ENCODE measurements at regions not wholly inside any gene's neighbourhood (a gene's known extent, or its start where the extent isn't known, plus 50 kb on each side); places are given as distances from the start of the nearest gene placed in this dataset.

DNA sequence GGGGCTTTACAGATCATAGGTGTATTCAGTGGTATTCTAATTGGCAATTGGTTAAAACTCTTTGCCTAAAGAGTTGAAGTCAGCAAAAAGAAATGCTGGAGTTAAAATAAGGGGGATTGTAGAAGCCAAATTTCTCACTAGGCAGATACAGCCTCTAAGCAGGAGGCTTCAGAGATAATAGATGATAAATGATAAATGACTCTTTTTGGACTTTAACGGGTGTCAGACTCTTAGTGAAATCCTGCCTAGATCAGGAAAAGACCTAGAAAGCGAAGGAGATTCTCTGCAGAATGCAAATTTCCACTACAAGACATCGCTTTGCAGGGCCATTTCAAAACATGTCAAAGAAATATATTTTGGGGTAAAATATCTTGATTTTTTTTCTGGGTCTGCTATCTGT lies 182.8 kb downstream of the FAM76B start:
- ATAC-seq (no peak), DNase-seq (ENCODE audit: low spot score) (no peak)
- Mint-ChIP-seq H3K9me3 (peaks cover 3% of the 10 kb centered on the region; the same call in 1 of the 2 replicates), H3K4me3 (no peak overlapping the region), H3K27me3 (ENCODE audit: low read depth) (no peaks in the 10 kb centered on the region), H3K36me3 (no peaks in the 10 kb centered on the region), H3K27ac (no peak overlapping the region), H3K4me1 (peaks cover 7% of the 10 kb centered on the region)
- ChIA-PET CTCF (no interaction called here), POLR2A (no interaction called here)
- no peak for TF ChIP-seq GRHL2 (CRISPR knock-in tag; IDR thresholded peaks at IDR 0.05; ENCODE audit: insufficient replicate concordance, severe bottlenecking)
- TF ChIP-seq ZNF317 (CRISPR knock-in tag; IDR thresholded peaks at IDR 0.05; ENCODE audit: borderline replicate concordance, low read depth), result no peak
- TF ChIP-seq MYBL2 (CRISPR knock-in tag; IDR thresholded peaks at IDR 0.05), result no peak
- TF ChIP-seq ZBTB43 (CRISPR knock-in tag; IDR thresholded peaks at IDR 0.05), result no peak
- TF ChIP-seq ESRRA (CRISPR knock-in tag; IDR thresholded peaks at IDR 0.05; ENCODE audit: borderline replicate concordance), result no peak
- TF ChIP-seq NFATC4 (CRISPR knock-in tag; IDR thresholded peaks at IDR 0.05), result no peak
- no peak for TF ChIP-seq ZNF425 (CRISPR knock-in tag; conservative IDR thresholded peaks at IDR 0.05)
- TF ChIP-seq, protein P1, sequence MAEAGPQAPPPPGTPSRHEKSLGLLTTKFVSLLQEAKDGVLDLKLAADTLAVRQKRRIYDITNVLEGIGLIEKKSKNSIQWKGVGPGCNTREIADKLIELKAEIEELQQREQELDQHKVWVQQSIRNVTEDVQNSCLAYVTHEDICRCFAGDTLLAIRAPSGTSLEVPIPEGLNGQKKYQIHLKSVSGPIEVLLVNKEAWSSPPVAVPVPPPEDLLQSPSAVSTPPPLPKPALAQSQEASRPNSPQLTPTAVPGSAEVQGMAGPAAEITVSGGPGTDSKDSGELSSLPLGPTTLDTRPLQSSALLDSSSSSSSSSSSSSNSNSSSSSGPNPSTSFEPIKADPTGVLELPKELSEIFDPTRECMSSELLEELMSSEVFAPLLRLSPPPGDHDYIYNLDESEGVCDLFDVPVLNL (CRISPR knock-in tag; IDR thresholded peaks at IDR 0.05; ENCODE audit: borderline replicate concordance, low read depth), result no peak
- no peak for TF ChIP-seq MXD4 (CRISPR knock-in tag; IDR thresholded peaks at IDR 0.05; ENCODE audit: borderline replicate concordance)
- TF ChIP-seq SOX15 (CRISPR knock-in tag; IDR thresholded peaks at IDR 0.05), result no peak
- TF ChIP-seq, protein P2, sequence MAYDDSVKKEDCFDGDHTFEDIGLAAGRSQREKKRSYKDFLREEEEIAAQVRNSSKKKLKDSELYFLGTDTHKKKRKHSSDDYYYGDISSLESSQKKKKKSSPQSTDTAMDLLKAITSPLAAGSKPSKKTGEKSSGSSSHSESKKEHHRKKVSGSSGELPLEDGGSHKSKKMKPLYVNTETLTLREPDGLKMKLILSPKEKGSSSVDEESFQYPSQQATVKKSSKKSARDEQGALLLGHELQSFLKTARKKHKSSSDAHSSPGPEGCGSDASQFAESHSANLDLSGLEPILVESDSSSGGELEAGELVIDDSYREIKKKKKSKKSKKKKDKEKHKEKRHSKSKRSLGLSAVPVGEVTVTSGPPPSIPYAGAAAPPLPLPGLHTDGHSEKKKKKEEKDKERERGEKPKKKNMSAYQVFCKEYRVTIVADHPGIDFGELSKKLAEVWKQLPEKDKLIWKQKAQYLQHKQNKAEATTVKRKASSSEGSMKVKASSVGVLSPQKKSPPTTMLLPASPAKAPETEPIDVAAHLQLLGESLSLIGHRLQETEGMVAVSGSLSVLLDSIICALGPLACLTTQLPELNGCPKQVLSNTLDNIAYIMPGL (CRISPR knock-in tag; IDR thresholded peaks at IDR 0.05), result no peak
- TF ChIP-seq, protein P3, sequence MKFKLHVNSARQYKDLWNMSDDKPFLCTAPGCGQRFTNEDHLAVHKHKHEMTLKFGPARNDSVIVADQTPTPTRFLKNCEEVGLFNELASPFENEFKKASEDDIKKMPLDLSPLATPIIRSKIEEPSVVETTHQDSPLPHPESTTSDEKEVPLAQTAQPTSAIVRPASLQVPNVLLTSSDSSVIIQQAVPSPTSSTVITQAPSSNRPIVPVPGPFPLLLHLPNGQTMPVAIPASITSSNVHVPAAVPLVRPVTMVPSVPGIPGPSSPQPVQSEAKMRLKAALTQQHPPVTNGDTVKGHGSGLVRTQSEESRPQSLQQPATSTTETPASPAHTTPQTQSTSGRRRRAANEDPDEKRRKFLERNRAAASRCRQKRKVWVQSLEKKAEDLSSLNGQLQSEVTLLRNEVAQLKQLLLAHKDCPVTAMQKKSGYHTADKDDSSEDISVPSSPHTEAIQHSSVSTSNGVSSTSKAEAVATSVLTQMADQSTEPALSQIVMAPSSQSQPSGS (CRISPR knock-in tag; IDR thresholded peaks at IDR 0.05; ENCODE audit: borderline replicate concordance, low read depth), result no peak
- no peak for TF ChIP-seq ZNF138 (CRISPR knock-in tag; conservative IDR thresholded peaks at IDR 0.05)
- TF ChIP-seq, protein P4, sequence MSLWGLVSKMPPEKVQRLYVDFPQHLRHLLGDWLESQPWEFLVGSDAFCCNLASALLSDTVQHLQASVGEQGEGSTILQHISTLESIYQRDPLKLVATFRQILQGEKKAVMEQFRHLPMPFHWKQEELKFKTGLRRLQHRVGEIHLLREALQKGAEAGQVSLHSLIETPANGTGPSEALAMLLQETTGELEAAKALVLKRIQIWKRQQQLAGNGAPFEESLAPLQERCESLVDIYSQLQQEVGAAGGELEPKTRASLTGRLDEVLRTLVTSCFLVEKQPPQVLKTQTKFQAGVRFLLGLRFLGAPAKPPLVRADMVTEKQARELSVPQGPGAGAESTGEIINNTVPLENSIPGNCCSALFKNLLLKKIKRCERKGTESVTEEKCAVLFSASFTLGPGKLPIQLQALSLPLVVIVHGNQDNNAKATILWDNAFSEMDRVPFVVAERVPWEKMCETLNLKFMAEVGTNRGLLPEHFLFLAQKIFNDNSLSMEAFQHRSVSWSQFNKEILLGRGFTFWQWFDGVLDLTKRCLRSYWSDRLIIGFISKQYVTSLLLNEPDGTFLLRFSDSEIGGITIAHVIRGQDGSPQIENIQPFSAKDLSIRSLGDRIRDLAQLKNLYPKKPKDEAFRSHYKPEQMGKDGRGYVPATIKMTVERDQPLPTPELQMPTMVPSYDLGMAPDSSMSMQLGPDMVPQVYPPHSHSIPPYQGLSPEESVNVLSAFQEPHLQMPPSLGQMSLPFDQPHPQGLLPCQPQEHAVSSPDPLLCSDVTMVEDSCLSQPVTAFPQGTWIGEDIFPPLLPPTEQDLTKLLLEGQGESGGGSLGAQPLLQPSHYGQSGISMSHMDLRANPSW (CRISPR knock-in tag; conservative IDR thresholded peaks at IDR 0.05; ENCODE audit: low read depth), result no peak
- no peak for TF ChIP-seq ZNF281 (CRISPR knock-in tag; IDR thresholded peaks at IDR 0.05)
- no peak for TF ChIP-seq JUN (CRISPR knock-in tag; IDR thresholded peaks at IDR 0.05)
- no peak for TF ChIP-seq ATF1 (CRISPR knock-in tag; IDR thresholded peaks at IDR 0.05)
- TF ChIP-seq USF1 (CRISPR knock-in tag; IDR thresholded peaks at IDR 0.05), result no peak
- no peak for TF ChIP-seq CREB1 (CRISPR knock-in tag; IDR thresholded peaks at IDR 0.05)
- TF ChIP-seq FOXJ3 (CRISPR knock-in tag; IDR thresholded peaks at IDR 0.05; ENCODE audit: borderline replicate concordance), result no peak

All from WTC11 (cell line).